ENCODE measurements at regions not wholly inside any gene's neighbourhood (a gene's known extent, or its start where the extent isn't known, plus 50 kb on each side); places are given as distances from the start of the nearest gene placed in this dataset.

- intact Hi-C loops (cut with micrococcal nuclease; ENCODE audit: unreplicated experiment), result no loop called here
- H3K4me1 ChIP-seq (ENCODE audit: control insufficient read depth, insufficient read depth, low read length), result no peaks in the 10 kb centered on the region
- DNase-seq (ENCODE audit: low read depth, low spot score) (no peak), ATAC-seq (no peak)
- H3K36me3 ChIP-seq (ENCODE audit: control insufficient read depth, insufficient read depth, low read length), result no peaks in the 10 kb centered on the region
- CTCF ChIA-PET, result no interaction called here
- H3K9me3 ChIP-seq (ENCODE audit: control insufficient read depth, insufficient read depth, low read depth, low read length), result no peaks in the 10 kb centered on the region; the same call in 1 of the 2 replicates
- no peak for TF ChIP-seq CTCF (IDR thresholded peaks at IDR 0.05)
- TF ChIP-seq TCF7L2 (IDR thresholded peaks at IDR 0.05; ENCODE audit: low read depth, low read length), result no peak
- no peak for TF ChIP-seq POLR2AphosphoS5 (IDR thresholded peaks at IDR 0.05; ENCODE audit: low read depth, low read length)
- no peak for TF ChIP-seq SIN3A (IDR thresholded peaks at IDR 0.05; ENCODE audit: borderline replicate concordance, insufficient read depth, low read depth, low read length)
- TF ChIP-seq, protein P1, sequence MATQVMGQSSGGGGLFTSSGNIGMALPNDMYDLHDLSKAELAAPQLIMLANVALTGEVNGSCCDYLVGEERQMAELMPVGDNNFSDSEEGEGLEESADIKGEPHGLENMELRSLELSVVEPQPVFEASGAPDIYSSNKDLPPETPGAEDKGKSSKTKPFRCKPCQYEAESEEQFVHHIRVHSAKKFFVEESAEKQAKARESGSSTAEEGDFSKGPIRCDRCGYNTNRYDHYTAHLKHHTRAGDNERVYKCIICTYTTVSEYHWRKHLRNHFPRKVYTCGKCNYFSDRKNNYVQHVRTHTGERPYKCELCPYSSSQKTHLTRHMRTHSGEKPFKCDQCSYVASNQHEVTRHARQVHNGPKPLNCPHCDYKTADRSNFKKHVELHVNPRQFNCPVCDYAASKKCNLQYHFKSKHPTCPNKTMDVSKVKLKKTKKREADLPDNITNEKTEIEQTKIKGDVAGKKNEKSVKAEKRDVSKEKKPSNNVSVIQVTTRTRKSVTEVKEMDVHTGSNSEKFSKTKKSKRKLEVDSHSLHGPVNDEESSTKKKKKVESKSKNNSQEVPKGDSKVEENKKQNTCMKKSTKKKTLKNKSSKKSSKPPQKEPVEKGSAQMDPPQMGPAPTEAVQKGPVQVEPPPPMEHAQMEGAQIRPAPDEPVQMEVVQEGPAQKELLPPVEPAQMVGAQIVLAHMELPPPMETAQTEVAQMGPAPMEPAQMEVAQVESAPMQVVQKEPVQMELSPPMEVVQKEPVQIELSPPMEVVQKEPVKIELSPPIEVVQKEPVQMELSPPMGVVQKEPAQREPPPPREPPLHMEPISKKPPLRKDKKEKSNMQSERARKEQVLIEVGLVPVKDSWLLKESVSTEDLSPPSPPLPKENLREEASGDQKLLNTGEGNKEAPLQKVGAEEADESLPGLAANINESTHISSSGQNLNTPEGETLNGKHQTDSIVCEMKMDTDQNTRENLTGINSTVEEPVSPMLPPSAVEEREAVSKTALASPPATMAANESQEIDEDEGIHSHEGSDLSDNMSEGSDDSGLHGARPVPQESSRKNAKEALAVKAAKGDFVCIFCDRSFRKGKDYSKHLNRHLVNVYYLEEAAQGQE (IDR thresholded peaks at IDR 0.05; ENCODE audit: insufficient read depth in 1 of 2, low read depth in 2 of 2, low read length in 1 of 2), result no peak
- no peak overlapping the region for H3K4me3 ChIP-seq (ENCODE audit: low read depth in 2 of 2, low read length in 2 of 2)
- no peak overlapping the region for H3K27ac ChIP-seq (ENCODE audit: low read length)
- no peaks in the 10 kb centered on the region for H3K27me3 ChIP-seq (ENCODE audit: control insufficient read depth, insufficient read depth, low read length)
- in situ Hi-C loops (cut with HindIII; ENCODE audit: low pct_unique_long_range_greater_than_20kb, low sequenced_read_pairs), result no loop called here
- no TSS peak for BruUV-seq (replicated peaks)
- POLR2A ChIA-PET, result no interaction called here
These were observed 156.9 kb downstream of the SUCNR1 start for GRCh38 chr3:152030320-152030719.

GRCh38 chr3:152031321-152031720, 157.9 kb downstream of the SUCNR1 start:
- Histone ChIP-seq H3K4me3 (ENCODE audit: low read depth in 2 of 2, low read length in 2 of 2) (no peak overlapping the region), H3K4me1 (ENCODE audit: control insufficient read depth, insufficient read depth, low read length) (no peaks in the 10 kb centered on the region), H3K27ac (ENCODE audit: low read length) (no peak overlapping the region), H3K36me3 (ENCODE audit: control insufficient read depth, insufficient read depth, low read length) (no peaks in the 10 kb centered on the region), H3K9me3 (ENCODE audit: control insufficient read depth, insufficient read depth, low read depth, low read length) (peaks cover 2% of the 10 kb centered on the region; the same call in 1 of the 2 replicates), H3K27me3 (ENCODE audit: control insufficient read depth, insufficient read depth, low read length) (no peaks in the 10 kb centered on the region)
- BruUV-seq (replicated peaks), result no TSS peak
- ChIA-PET CTCF (no interaction called here), POLR2A (no interaction called here)
- in situ Hi-C loops (cut with HindIII; ENCODE audit: low pct_unique_long_range_greater_than_20kb, low sequenced_read_pairs), result no loop called here
- ATAC-seq (no peak), DNase-seq (ENCODE audit: low read depth, low spot score) (no peak)
- intact Hi-C loops (cut with micrococcal nuclease; ENCODE audit: unreplicated experiment), result no loop called here
- TF ChIP-seq TCF7L2 (IDR thresholded peaks at IDR 0.05; ENCODE audit: low read depth, low read length), result no peak
- no peak for TF ChIP-seq POLR2AphosphoS5 (IDR thresholded peaks at IDR 0.05; ENCODE audit: low read depth, low read length)
- no peak for TF ChIP-seq CTCF (IDR thresholded peaks at IDR 0.05)
- TF ChIP-seq, protein P1 (IDR thresholded peaks at IDR 0.05; ENCODE audit: insufficient read depth in 1 of 2, low read depth in 2 of 2, low read length in 1 of 2), result no peak
- TF ChIP-seq SIN3A (IDR thresholded peaks at IDR 0.05; ENCODE audit: borderline replicate concordance, insufficient read depth, low read depth, low read length), result no peak
